ENCODE measurements at regions not wholly inside any gene's neighbourhood (a gene's known extent, or its start where the extent isn't known, plus 50 kb on each side); places are given as distances from the start of the nearest gene placed in this dataset.

GRCh38 chr4:123554801-123555232, 158.2 kb downstream of the SPRY1 start:
- H3K4me3 Mint-ChIP-seq (ENCODE audit: unreplicated experiment): no peak overlapping the region

DNA sequence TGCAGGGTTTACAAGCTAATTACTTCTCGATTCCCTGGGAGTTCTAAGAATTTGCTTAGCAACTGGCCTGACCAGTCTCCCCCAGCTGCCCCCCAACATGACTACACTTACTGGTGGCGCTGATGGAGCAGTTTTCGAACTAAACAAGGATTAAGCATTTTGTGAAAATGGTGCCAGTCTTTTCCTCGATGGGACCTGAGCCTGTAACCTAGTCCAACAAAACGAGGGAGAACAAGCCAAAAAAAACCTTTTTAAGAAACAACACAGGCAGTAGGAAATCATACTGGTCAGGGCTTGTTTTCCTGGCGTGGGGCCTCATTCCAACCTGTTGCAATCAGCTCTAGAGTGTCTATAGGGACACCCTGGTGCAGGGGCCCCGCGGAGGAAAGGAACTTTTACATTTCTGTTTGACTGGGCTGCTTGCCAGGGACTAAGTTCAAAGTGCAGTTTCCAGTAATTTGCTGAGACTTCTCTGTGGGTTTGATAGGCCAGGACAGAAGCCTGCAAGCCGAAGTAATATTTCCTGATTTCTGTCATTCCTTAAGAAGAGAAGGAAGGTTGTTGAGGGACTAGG, 158.7 kb downstream of the SPRY1 start:
- Mint-ChIP-seq H3K4me3 (ENCODE audit: unreplicated experiment) (no peak overlapping the region), H3K36me3 (ENCODE audit: unreplicated experiment) (no peaks in the 10 kb centered on the region), H3K27ac (ENCODE audit: unreplicated experiment) (no peak overlapping the region), H3K9me3 (ENCODE audit: unreplicated experiment) (no peaks in the 10 kb centered on the region), H3K27me3 (ENCODE audit: unreplicated experiment) (no peaks in the 10 kb centered on the region), H3K4me1 (ENCODE audit: low read depth, unreplicated experiment) (no peaks in the 10 kb centered on the region)
- TF ChIP-seq CTCF (IDR thresholded peaks at IDR 0.05; ENCODE audit: partially characterized antibody, unreplicated experiment): no peak
- no peak for DNase-seq

More at GRCh38 chr4:123554801-123555232, 158.2 kb downstream of the SPRY1 start:
- Mint-ChIP-seq H3K9me3 (ENCODE audit: unreplicated experiment) (no peaks in the 10 kb centered on the region), H3K27ac (ENCODE audit: unreplicated experiment) (no peak overlapping the region), H3K36me3 (ENCODE audit: unreplicated experiment) (peaks cover under 1% of the 10 kb centered on the region), H3K27me3 (ENCODE audit: unreplicated experiment) (no peaks in the 10 kb centered on the region), H3K4me1 (ENCODE audit: low read depth, unreplicated experiment) (no peaks in the 10 kb centered on the region)
- TF ChIP-seq CTCF (IDR thresholded peaks at IDR 0.05; ENCODE audit: partially characterized antibody, unreplicated experiment): no peak
- no peak for DNase-seq

DNA sequence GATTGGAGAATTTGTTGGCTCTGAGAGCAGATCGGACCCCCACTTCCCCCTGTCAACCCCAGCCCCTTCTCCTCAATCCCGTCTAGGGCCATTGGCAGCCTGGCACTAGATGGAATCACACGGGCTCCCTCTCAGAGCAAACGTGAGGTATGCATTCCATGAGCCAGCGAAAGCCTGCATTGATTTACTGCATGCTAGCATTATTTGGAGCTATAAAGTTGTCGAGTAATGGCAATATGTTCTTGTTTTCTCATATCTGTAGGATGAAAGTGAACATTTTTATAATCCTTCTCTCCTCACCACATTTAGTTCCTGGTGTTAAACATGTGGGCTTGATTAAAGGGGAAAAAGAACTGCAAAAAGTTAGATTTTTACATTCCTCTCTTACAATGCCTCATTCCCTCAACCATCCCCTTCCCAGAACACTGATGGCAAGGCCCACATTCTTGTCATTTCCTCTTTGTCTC, 159.2 kb downstream of the SPRY1 start:
- H3K27ac Mint-ChIP-seq (ENCODE audit: unreplicated experiment): no peak overlapping the region
- H3K27me3 Mint-ChIP-seq (ENCODE audit: unreplicated experiment): no peaks in the 10 kb centered on the region
- no peak overlapping the region for H3K4me3 Mint-ChIP-seq (ENCODE audit: unreplicated experiment)
- no peaks in the 10 kb centered on the region for H3K36me3 Mint-ChIP-seq (ENCODE audit: unreplicated experiment)
- no peaks in the 10 kb centered on the region for H3K4me1 Mint-ChIP-seq (ENCODE audit: low read depth, unreplicated experiment)
- TF ChIP-seq CTCF (IDR thresholded peaks at IDR 0.05; ENCODE audit: partially characterized antibody, unreplicated experiment): no peak
- DNase-seq: no peak
- H3K9me3 Mint-ChIP-seq (ENCODE audit: unreplicated experiment): no peaks in the 10 kb centered on the region

- no peaks in the 10 kb centered on the region for H3K4me1 Mint-ChIP-seq (ENCODE audit: low read depth, unreplicated experiment)
- no peak for DNase-seq
- no peaks in the 10 kb centered on the region for H3K9me3 Mint-ChIP-seq (ENCODE audit: unreplicated experiment)
- H3K36me3 Mint-ChIP-seq (ENCODE audit: unreplicated experiment): no peaks in the 10 kb centered on the region
- no peak for TF ChIP-seq CTCF (IDR thresholded peaks at IDR 0.05; ENCODE audit: partially characterized antibody, unreplicated experiment)
- no peaks in the 10 kb centered on the region for H3K27me3 Mint-ChIP-seq (ENCODE audit: unreplicated experiment)
- H3K27ac Mint-ChIP-seq (ENCODE audit: unreplicated experiment): no peak overlapping the region
- no peak overlapping the region for H3K4me3 Mint-ChIP-seq (ENCODE audit: unreplicated experiment)
Measured at GRCh38 chr4:123556526-123556925, 159.9 kb downstream of the SPRY1 start.

DNA sequence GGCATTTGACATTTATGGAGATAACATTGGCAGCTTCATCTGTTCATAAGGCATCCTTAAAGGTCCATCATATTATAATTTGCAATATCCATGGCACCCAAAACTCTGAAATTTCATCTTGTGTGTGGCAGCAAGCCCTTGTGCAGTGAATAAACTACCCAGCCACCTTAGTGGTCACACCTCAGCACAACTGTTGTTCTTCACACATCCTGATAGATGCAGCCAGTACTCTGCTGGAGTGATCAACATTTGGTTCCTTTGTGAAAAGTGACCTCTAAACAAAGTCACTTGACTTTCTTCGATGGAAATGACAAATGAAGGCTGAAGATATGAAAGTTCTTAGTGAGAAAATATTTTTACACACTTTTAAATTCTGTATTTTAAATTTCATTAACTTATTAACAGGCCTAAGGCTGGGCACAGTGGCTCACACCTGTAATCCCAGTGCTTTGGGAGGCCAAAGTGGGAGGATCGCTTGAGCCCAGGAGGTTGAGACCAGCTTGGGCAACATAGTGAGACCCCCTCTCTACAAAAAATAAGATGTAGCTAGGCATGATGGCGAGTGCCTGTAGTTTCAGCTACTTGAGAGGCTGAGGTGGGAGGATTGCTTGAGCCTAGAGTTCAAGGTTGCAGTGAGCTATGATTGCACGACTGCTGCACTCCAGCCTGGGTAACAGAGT, 161.4 kb downstream of the SPRY1 start:
- Mint-ChIP-seq H3K27me3 (ENCODE audit: unreplicated experiment) (no peaks in the 10 kb centered on the region), H3K4me3 (ENCODE audit: unreplicated experiment) (no peak overlapping the region), H3K36me3 (ENCODE audit: unreplicated experiment) (no peaks in the 10 kb centered on the region), H3K27ac (ENCODE audit: unreplicated experiment) (no peak overlapping the region), H3K4me1 (ENCODE audit: low read depth, unreplicated experiment) (no peaks in the 10 kb centered on the region), H3K9me3 (ENCODE audit: unreplicated experiment) (no peaks in the 10 kb centered on the region)
- TF ChIP-seq CTCF (IDR thresholded peaks at IDR 0.05; ENCODE audit: partially characterized antibody, unreplicated experiment): no peak
- DNase-seq: no peak

All from glutamatergic neuron (in vitro differentiated cells).